H9 (cell line): ENCODE measurements at regions not wholly inside any gene's neighbourhood (a gene's known extent, or its start where the extent isn't known, plus 50 kb on each side); places are given as distances from the start of the nearest gene placed in this dataset.

Experiments
- DNase-seq: peaks from one replicate; pipeline ENCODE4 v3.0.0-alpha.2; 2017
- H2AFZ ChIP-seq: one replicate; pipeline ENCODE4 v1.6.1; 2013; ENCODE audit warnings: mild to moderate bottlenecking, low read length, control low read depth, moderate library complexity
- H2AK5ac ChIP-seq: 2 replicates; pipeline ENCODE4 v1.6.1; 2013; ENCODE audit warnings: low read length, control low read depth, mixed read lengths; ENCODE audit not compliant: insufficient read length
- H2BK120ac ChIP-seq: one replicate; pipeline ENCODE4 v1.6.1; 2013; ENCODE audit warnings: low read depth, mild to moderate bottlenecking, low read length, control low read depth, inconsistent platforms; ENCODE audit not compliant: poor library complexity, severe bottlenecking
- H2BK12ac ChIP-seq: 2 replicates; pipeline ENCODE4 v1.6.1; 2013; ENCODE audit warnings: low read length, control low read depth, mixed read lengths, low read depth; ENCODE audit not compliant: insufficient read length
- H2BK15ac ChIP-seq: 2 replicates; pipeline ENCODE4 v1.6.1; 2013; ENCODE audit warnings: low read depth, low read length, control low read depth
- H2BK20ac ChIP-seq: one replicate; pipeline ENCODE4 v1.6.1; 2013; ENCODE audit warnings: low read depth, mild to moderate bottlenecking, low read length, control low read depth, inconsistent platforms; ENCODE audit not compliant: poor library complexity, severe bottlenecking
- H2BK5ac ChIP-seq: 2 replicates; pipeline ENCODE4 v1.6.1; 2013; ENCODE audit warnings: low read length, control low read depth, mixed read lengths; ENCODE audit not compliant: insufficient read length
- H3K14ac ChIP-seq: 2 replicates; pipeline ENCODE4 v1.6.1; 2013; ENCODE audit warnings: low read length, control low read depth; ENCODE audit not compliant: insufficient read depth
- H3K18ac ChIP-seq: 2 replicates; pipeline ENCODE4 v1.6.1; 2013; ENCODE audit warnings: low read depth, mild to moderate bottlenecking, mixed read lengths, low read length, control low read depth; ENCODE audit not compliant: insufficient read length
- H3K23ac ChIP-seq: 2 replicates; pipeline ENCODE4 v1.6.1; 2013; ENCODE audit warnings: low read length, control low read depth, mixed read lengths, low read depth; ENCODE audit not compliant: insufficient read length
- H3K23me2 ChIP-seq: 2 replicates; pipeline ENCODE4 v1.6.1; 2013; ENCODE audit warnings: low read depth, mild to moderate bottlenecking, mixed read lengths, low read length, control low read depth; ENCODE audit not compliant: insufficient read length, poor library complexity, severe bottlenecking
- H3K27ac ChIP-seq: 2 replicates; pipeline ENCODE4 v1.5.1; 2013; ENCODE audit warnings: low read length, control low read depth, mixed read lengths, low read depth; ENCODE audit not compliant: insufficient read length
- H3K27me3 ChIP-seq: 2 replicates; pipeline ENCODE4 v1.6.1; 2013; ENCODE audit warnings: low read length, control low read depth, inconsistent platforms; ENCODE audit not compliant: insufficient read depth
- H3K4ac ChIP-seq: 2 replicates; pipeline ENCODE4 v1.6.1; 2013; ENCODE audit warnings: low read depth, mild to moderate bottlenecking, control low read depth, inconsistent platforms, low read length, moderate library complexity
- H3K4me1 ChIP-seq: 2 replicates; pipeline ENCODE4 v1.6.1; 2013; ENCODE audit warnings: low read length, control low read depth, inconsistent platforms; ENCODE audit not compliant: insufficient read depth
- H3K4me2 ChIP-seq: 2 replicates; pipeline ENCODE4 v1.6.1; 2013; ENCODE audit warnings: low read length, control low read depth, mixed read lengths; ENCODE audit not compliant: insufficient read length, insufficient read depth
- H3K56ac ChIP-seq: 2 replicates; pipeline ENCODE4 v1.6.1; 2013; ENCODE audit warnings: low read depth, mild to moderate bottlenecking, mixed read lengths, low read length, control low read depth; ENCODE audit not compliant: insufficient read length
- H3K79me1 ChIP-seq: 2 replicates; pipeline ENCODE4 v1.6.1; 2013; ENCODE audit warnings: low read depth, mild to moderate bottlenecking, moderate library complexity, low read length, control low read depth, inconsistent platforms; ENCODE audit not compliant: insufficient read depth, poor library complexity, severe bottlenecking
- H3K79me2 ChIP-seq: 2 replicates; pipeline ENCODE4 v1.6.1; 2013; ENCODE audit warnings: low read length, control low read depth, inconsistent platforms; ENCODE audit not compliant: insufficient read depth
- H3K9ac ChIP-seq: 2 replicates; pipeline ENCODE4 v1.6.1; 2013; ENCODE audit warnings: low read length, control low read depth, mixed read lengths; ENCODE audit not compliant: insufficient read length; ENCODE audit errors: extremely low read depth
- H3K9me3 ChIP-seq: one replicate; pipeline ENCODE4 v1.6.1; 2013; ENCODE audit warnings: low read depth, low read length, inconsistent platforms; ENCODE audit not compliant: control insufficient read depth
- H3T11ph ChIP-seq: one replicate; pipeline ENCODE4 v1.6.1; 2013; ENCODE audit warnings: mild to moderate bottlenecking, low read length, control low read depth, inconsistent platforms
- H4K20me1 ChIP-seq: one replicate; pipeline ENCODE4 v1.6.1; 2013; ENCODE audit not compliant: control insufficient read depth, insufficient read length, insufficient read depth
- H4K5ac ChIP-seq: 2 replicates; pipeline ENCODE4 v1.6.1; 2013; ENCODE audit warnings: low read depth, mild to moderate bottlenecking, mixed read lengths, low read length, control low read depth; ENCODE audit not compliant: insufficient read length
- H4K8ac ChIP-seq: replicated peaks from 2 replicates; pipeline ENCODE4 v1.6.1; 2013; ENCODE audit warnings: low read length, control low read depth, mixed read lengths, low read depth; ENCODE audit not compliant: insufficient read length
- H4K91ac ChIP-seq: 2 replicates; pipeline ENCODE4 v1.6.1; 2013; ENCODE audit warnings: low read depth, mild to moderate bottlenecking, moderate library complexity, mixed read lengths, low read length, control low read depth; ENCODE audit not compliant: insufficient read length
- H3K27ac Mint-ChIP-seq, 3 experiments: 2 replicates in 2 of 3; 3 replicates in 1 of 3; pipeline ENCODE4 v1.8.0; 2020 to 2021; ENCODE audit warnings: mixed read lengths in 3 of 3, mild to moderate bottlenecking in 1 of 3, moderate library complexity in 1 of 3
- H3K27me3 Mint-ChIP-seq: 2 replicates; pipeline ENCODE4 v1.8.0; 2021; ENCODE audit warnings: low read depth, mild to moderate bottlenecking, moderate library complexity, mixed read lengths
- H3K36me3 Mint-ChIP-seq, 3 experiments: 2 replicates in 2 of 3; 3 replicates in 1 of 3; pipeline ENCODE4 v1.8.0; 2020 to 2021; ENCODE audit warnings: low read depth in 3 of 3, mixed read lengths in 3 of 3; ENCODE audit not compliant: insufficient read depth in 1 of 3
- H3K4me1 Mint-ChIP-seq, 2 experiments: 2 replicates each; pipeline ENCODE4 v1.8.0; 2020; ENCODE audit warnings: mixed read lengths in 2 of 2
- H3K4me3 Mint-ChIP-seq, 2 experiments: 2 replicates in 1 of 2; 3 replicates in 1 of 2; pipeline ENCODE4 v1.8.0; 2020 to 2021; ENCODE audit warnings: mild to moderate bottlenecking in 2 of 2, mixed read lengths in 2 of 2, moderate library complexity in 1 of 2
- H3K9me3 Mint-ChIP-seq, 2 experiments: 2 replicates in 1 of 2; 3 replicates in 1 of 2; pipeline ENCODE4 v1.8.0; 2020; ENCODE audit warnings: mild to moderate bottlenecking in 2 of 2, mixed read lengths in 2 of 2, moderate library complexity in 1 of 2
- WGBS: extraction: QIAGEN DNeasy Blood & Tissue Kit; methylation state at CpG from one replicate; pipeline ENCODE4 v1.1.7; 2013; ENCODE audit warnings: missing lambda C conversion rate, low lambda C conversion rate, mixed read lengths; ENCODE audit not compliant: insufficient read length; ENCODE audit errors: extremely low coverage; 5-methylcytosine and 5-hydroxymethylcytosine counted together
- TF ChIP-seq, protein P1 (sequence below): fragments of 200-600 bp; sonication (generic); conservative IDR thresholded peaks from 3 replicates; pipeline ENCODE4 v1.8.0; 2021; ENCODE audit warnings: antibody characterized with exemption, mild to moderate bottlenecking

DNA sequence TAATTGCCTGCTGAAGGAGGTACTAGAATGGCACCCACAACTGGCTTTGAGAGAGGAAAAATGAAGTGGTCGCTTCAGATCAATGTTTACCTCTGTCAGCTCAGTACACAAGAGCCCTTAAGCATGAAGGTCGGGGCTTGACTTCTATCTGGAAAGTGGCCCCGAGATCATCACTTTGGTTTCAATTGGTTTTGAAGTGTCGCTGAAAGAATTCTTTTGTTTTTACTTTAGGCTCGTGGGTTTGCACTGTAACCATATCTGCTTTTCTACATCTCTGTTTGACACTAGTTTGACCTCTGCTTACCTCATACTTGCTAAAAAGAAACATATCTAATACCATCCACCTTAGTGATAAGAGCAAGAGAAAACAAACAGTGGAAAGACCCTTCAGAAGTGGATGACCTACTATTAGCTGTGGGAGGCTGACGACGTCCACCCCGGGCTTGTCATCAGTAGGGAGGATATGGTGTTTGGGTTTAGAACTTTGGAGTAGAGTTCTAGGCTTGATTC, 361.8 kb downstream of the GATA3 start:
- Histone ChIP-seq H4K8ac (no peak overlapping the region), H3K23me2 (peaks cover 3% of the 10 kb centered on the region), H3K9me3 (no peaks in the 10 kb centered on the region), H2AK5ac (no peak overlapping the region), H3T11ph (no peak overlapping the region), H2BK15ac (no peak overlapping the region), H2AFZ (no peak overlapping the region), H3K23ac (no peak overlapping the region), H4K91ac (no peak overlapping the region), H4K20me1 (peaks cover 2% of the 10 kb centered on the region), H3K18ac (no peak overlapping the region), H3K4me2 (no peak overlapping the region), H3K56ac (no peak overlapping the region), H2BK120ac (no peak overlapping the region), H3K79me1 (no peaks in the 10 kb centered on the region), H4K5ac (no peak overlapping the region), H3K27me3 (no peaks in the 10 kb centered on the region), H3K79me2 (no peaks in the 10 kb centered on the region), H2BK5ac (no peak overlapping the region), H3K4ac (no peak overlapping the region), H3K4me1 (no peaks in the 10 kb centered on the region), H2BK20ac (no peak overlapping the region), H2BK12ac (no peak overlapping the region), H3K27ac (no peak overlapping the region), H3K9ac (no peak overlapping the region), H3K14ac (no peak overlapping the region)
- H3K36me3 Mint-ChIP-seq: no peaks in the 10 kb centered on the region
- DNase-seq: no peak
- H3K4me1 Mint-ChIP-seq: peaks cover 2% of the 10 kb centered on the region in 2 experiments; a peak in 2 of 4 replicates
- TF ChIP-seq, protein P1, sequence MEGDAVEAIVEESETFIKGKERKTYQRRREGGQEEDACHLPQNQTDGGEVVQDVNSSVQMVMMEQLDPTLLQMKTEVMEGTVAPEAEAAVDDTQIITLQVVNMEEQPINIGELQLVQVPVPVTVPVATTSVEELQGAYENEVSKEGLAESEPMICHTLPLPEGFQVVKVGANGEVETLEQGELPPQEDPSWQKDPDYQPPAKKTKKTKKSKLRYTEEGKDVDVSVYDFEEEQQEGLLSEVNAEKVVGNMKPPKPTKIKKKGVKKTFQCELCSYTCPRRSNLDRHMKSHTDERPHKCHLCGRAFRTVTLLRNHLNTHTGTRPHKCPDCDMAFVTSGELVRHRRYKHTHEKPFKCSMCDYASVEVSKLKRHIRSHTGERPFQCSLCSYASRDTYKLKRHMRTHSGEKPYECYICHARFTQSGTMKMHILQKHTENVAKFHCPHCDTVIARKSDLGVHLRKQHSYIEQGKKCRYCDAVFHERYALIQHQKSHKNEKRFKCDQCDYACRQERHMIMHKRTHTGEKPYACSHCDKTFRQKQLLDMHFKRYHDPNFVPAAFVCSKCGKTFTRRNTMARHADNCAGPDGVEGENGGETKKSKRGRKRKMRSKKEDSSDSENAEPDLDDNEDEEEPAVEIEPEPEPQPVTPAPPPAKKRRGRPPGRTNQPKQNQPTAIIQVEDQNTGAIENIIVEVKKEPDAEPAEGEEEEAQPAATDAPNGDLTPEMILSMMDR: no peak
- no CpG with 5 or more reads among the region's 8 CpGs for WGBS
- no peak overlapping the region for H3K4me3 Mint-ChIP-seq
- H3K27ac Mint-ChIP-seq: no peak overlapping the region
- H3K27me3 Mint-ChIP-seq: peaks cover 1% of the 10 kb centered on the region; the same call in 1 of the 2 replicates
- H3K9me3 Mint-ChIP-seq: peaks cover 0 to 4% of the 10 kb centered on the region in 2 experiments; a peak in 1 of 5 replicates
